ENCODE measurements at regions not wholly inside any gene's neighbourhood (a gene's known extent, or its start where the extent isn't known, plus 50 kb on each side); places are given as distances from the start of the nearest gene placed in this dataset.

GRCh38 chr7:118642396-118642795, 417.9 kb downstream of the ANKRD7 start:
- H3K9me3 Mint-ChIP-seq, result no peaks in the 10 kb centered on the region
- TF ChIP-seq CTCF (conservative IDR thresholded peaks at IDR 0.05), result no peak

GRCh38 chr7:118644346-118644745, 419.8 kb downstream of the ANKRD7 start:
- Mint-ChIP-seq H3K27me3 (no peaks in the 10 kb centered on the region), H3K27ac (no peak overlapping the region), H3K4me1 (ENCODE audit: unreplicated experiment) (peaks cover 6% of the 10 kb centered on the region), H3K9me3 (no peaks in the 10 kb centered on the region), H3K4me3 (no peak overlapping the region), H3K36me3 (no peaks in the 10 kb centered on the region)
- TF ChIP-seq CTCF (conservative IDR thresholded peaks at IDR 0.05), result no peak
- DNase-seq (ENCODE audit: extremely low spot score, unreplicated experiment), result no peak

More at GRCh38 chr7:118642396-118642795, 417.9 kb downstream of the ANKRD7 start:
- Mint-ChIP-seq H3K36me3 (no peaks in the 10 kb centered on the region), H3K4me3 (no peak overlapping the region), H3K27ac (no peak overlapping the region), H3K27me3 (no peaks in the 10 kb centered on the region), H3K4me1 (ENCODE audit: unreplicated experiment) (peaks cover 6% of the 10 kb centered on the region)
- no peak for DNase-seq (ENCODE audit: extremely low spot score, unreplicated experiment)

GRCh38 chr7:118648002-118648401, 423.5 kb downstream of the ANKRD7 start:
- peaks cover 6% of the 10 kb centered on the region for H3K4me1 Mint-ChIP-seq (ENCODE audit: unreplicated experiment)
- DNase-seq (ENCODE audit: extremely low spot score, unreplicated experiment), result no peak
- H3K9me3 Mint-ChIP-seq, result no peaks in the 10 kb centered on the region
- no peak overlapping the region for H3K27ac Mint-ChIP-seq
- H3K36me3 Mint-ChIP-seq, result no peaks in the 10 kb centered on the region
- TF ChIP-seq CTCF (conservative IDR thresholded peaks at IDR 0.05), result no peak
- H3K27me3 Mint-ChIP-seq, result no peaks in the 10 kb centered on the region
- no peak overlapping the region for H3K4me3 Mint-ChIP-seq

GRCh38 chr7:118657391-118658005, 433.0 kb downstream of the ANKRD7 start:
- Mint-ChIP-seq H3K4me1 (ENCODE audit: unreplicated experiment) (no peaks in the 10 kb centered on the region), H3K4me3 (no peak overlapping the region), H3K9me3 (no peaks in the 10 kb centered on the region), H3K27me3 (no peaks in the 10 kb centered on the region), H3K27ac (no peak overlapping the region), H3K36me3 (no peaks in the 10 kb centered on the region)
- DNase-seq (ENCODE audit: extremely low spot score, unreplicated experiment), result no peak
- no peak for TF ChIP-seq CTCF (conservative IDR thresholded peaks at IDR 0.05)

- no peaks in the 10 kb centered on the region for H3K36me3 Mint-ChIP-seq
Observed at GRCh38 chr7:118662266-118662665, 437.8 kb downstream of the ANKRD7 start.

More at GRCh38 chr7:118662266-118662665, 437.8 kb downstream of the ANKRD7 start:
- H3K4me1 Mint-ChIP-seq (ENCODE audit: unreplicated experiment), result no peaks in the 10 kb centered on the region
- TF ChIP-seq CTCF (conservative IDR thresholded peaks at IDR 0.05), result no peak
- H3K27ac Mint-ChIP-seq, result no peak overlapping the region
- H3K4me3 Mint-ChIP-seq, result no peak overlapping the region
- DNase-seq (ENCODE audit: extremely low spot score, unreplicated experiment), result no peak
- no peaks in the 10 kb centered on the region for H3K9me3 Mint-ChIP-seq
- H3K27me3 Mint-ChIP-seq, result no peaks in the 10 kb centered on the region
